ENCODE measurements at regions not wholly inside any gene's neighbourhood (a gene's known extent, or its start where the extent isn't known, plus 50 kb on each side); places are given as distances from the start of the nearest gene placed in this dataset.
"Not testable (repeated sequence)": the region's sequence is repeated elsewhere in the genome, so short reads cannot be mapped to it uniquely, and the experiment has no call there.

DNA sequence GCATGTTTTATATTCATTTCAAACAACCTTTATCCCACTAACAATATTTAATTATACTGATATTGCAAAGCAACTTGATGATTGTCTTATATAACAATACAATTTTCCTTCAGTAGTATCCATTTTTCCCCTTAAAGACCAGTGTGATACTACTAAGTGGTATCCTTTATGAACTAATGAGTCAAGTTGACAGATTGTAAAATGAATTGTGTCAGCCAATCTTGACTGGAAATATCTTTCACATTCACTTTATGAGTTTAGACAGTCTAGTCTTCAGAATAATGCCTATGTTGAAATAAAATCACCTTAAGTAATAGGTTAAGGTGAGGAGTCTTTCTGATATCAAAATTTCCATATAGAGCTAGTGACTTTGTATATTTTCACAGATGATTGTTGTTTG, 950.0 kb upstream of the CELF2 start:
- intact Hi-C loops (cut with DNase I) = no loop called here
- Histone ChIP-seq H3K4me1 (no peaks in the 10 kb centered on the region), H3K27me3 (no peaks in the 10 kb centered on the region), H3K27ac (no peak overlapping the region), H3K36me3 (no peaks in the 10 kb centered on the region), H3K4me3 (replicated peaks in 1 of 3) (no peak overlapping the region), H3K9me3 (no peaks in the 10 kb centered on the region)
- no peak for TF ChIP-seq POLR2A (IDR thresholded peaks at IDR 0.05)
- TF ChIP-seq, protein P1, sequence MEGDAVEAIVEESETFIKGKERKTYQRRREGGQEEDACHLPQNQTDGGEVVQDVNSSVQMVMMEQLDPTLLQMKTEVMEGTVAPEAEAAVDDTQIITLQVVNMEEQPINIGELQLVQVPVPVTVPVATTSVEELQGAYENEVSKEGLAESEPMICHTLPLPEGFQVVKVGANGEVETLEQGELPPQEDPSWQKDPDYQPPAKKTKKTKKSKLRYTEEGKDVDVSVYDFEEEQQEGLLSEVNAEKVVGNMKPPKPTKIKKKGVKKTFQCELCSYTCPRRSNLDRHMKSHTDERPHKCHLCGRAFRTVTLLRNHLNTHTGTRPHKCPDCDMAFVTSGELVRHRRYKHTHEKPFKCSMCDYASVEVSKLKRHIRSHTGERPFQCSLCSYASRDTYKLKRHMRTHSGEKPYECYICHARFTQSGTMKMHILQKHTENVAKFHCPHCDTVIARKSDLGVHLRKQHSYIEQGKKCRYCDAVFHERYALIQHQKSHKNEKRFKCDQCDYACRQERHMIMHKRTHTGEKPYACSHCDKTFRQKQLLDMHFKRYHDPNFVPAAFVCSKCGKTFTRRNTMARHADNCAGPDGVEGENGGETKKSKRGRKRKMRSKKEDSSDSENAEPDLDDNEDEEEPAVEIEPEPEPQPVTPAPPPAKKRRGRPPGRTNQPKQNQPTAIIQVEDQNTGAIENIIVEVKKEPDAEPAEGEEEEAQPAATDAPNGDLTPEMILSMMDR (IDR thresholded peaks at IDR 0.05) = no peak
- no peak for DNase-seq

GRCh38 chr10:10074847-10075246, 942.8 kb upstream of the CELF2 start:
- H3K9me3 ChIP-seq; intact Hi-C loops (cut with DNase I); DNase-seq; H3K27ac ChIP-seq; H3K4me1 ChIP-seq; H3K4me3 ChIP-seq (replicated peaks in 1 of 3); H3K36me3 ChIP-seq; H3K27me3 ChIP-seq: not testable (repeated sequence)
- 84 to 96% methylated on average over 9 of the region's 9 CpGs for whole genome bisulfite sequencing, 2 donors

GRCh38 chr10:10078446-10078845, 939.2 kb upstream of the CELF2 start:
- TF ChIP-seq, protein P1 (IDR thresholded peaks at IDR 0.05) = no peak
- no peak for TF ChIP-seq POLR2A (IDR thresholded peaks at IDR 0.05)
- intact Hi-C loops (cut with DNase I) = no loop called here
- no peak for DNase-seq
- no peaks in the 10 kb centered on the region for H3K36me3 ChIP-seq
- H3K4me1 ChIP-seq = no peaks in the 10 kb centered on the region
- no peak overlapping the region for H3K27ac ChIP-seq
- 62 to 72% methylated on average over 4 of the region's 4 CpGs for WGBS, 2 donors
- H3K9me3 ChIP-seq = no peaks in the 10 kb centered on the region
- no peaks in the 10 kb centered on the region for H3K27me3 ChIP-seq
- no peak overlapping the region for H3K4me3 ChIP-seq (replicated peaks in 1 of 3)

GRCh38 chr10:10092581-10092980, 925.1 kb upstream of the CELF2 start:
- DNase-seq = no peak
- WGBS, 2 donors = 39 to 50% methylated on average over 6 of the region's 6 CpGs
- intact Hi-C loops (cut with DNase I) = no loop called here
- no peak for TF ChIP-seq POLR2A (IDR thresholded peaks at IDR 0.05)
- no peaks in the 10 kb centered on the region for H3K9me3 ChIP-seq
- no peaks in the 10 kb centered on the region for H3K4me1 ChIP-seq
- H3K4me3 ChIP-seq (replicated peaks in 1 of 3) = no peak overlapping the region
- no peak overlapping the region for H3K27ac ChIP-seq
- no peaks in the 10 kb centered on the region for H3K36me3 ChIP-seq
- no peaks in the 10 kb centered on the region for H3K27me3 ChIP-seq

DNA sequence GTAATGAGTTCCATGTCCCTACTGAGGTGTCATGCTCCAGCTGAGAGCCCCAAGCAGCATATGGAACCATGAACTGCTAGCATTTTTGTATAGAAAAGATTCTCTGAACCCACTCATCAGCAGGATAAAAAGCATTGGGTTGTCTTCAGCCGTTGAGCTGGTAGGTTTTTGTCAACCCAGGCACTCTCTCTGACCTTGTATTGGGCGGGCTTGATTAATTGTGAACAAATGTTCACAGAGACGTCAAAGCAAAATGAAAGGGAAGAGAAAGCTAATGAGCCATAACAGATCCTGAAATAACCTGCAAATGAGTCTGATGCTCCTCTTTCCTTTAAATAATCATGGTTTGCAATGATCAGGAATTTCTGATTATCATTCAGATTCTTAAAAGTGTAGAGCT, 924.7 kb upstream of the CELF2 start:
- no peak for TF ChIP-seq POLR2A (IDR thresholded peaks at IDR 0.05)
- TF ChIP-seq, protein P1 (IDR thresholded peaks at IDR 0.05) = no peak
- H3K27ac ChIP-seq = no peak overlapping the region
- no peak overlapping the region for H3K4me3 ChIP-seq (replicated peaks in 1 of 3)
- WGBS, 2 donors = 68 to 77% methylated on average over 3 of the region's 3 CpGs
- no peak for DNase-seq
- no peaks in the 10 kb centered on the region for H3K36me3 ChIP-seq
- H3K9me3 ChIP-seq = no peaks in the 10 kb centered on the region
- H3K27me3 ChIP-seq = no peaks in the 10 kb centered on the region
- intact Hi-C loops (cut with DNase I) = no loop called here
- no peaks in the 10 kb centered on the region for H3K4me1 ChIP-seq

DNA sequence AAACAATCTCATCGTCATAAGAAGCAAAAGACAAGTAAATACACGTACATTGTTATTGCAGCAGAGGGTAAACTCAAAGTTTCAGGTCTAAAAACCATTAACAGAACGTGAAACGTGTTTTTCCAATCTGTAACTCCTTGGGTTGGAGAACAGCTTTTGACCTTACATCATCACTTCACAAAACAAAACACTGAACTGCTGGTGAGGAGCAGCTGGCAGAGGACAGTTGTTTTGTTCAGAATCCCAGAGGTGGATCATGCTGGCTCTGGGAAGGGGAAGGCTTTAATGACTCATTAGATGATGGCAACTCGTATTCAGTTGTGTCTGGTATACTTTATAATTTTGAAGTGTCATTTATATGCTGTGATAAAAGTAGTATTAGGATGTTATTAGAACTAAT, 923.0 kb upstream of the CELF2 start:
- Histone ChIP-seq H3K4me1 (no peaks in the 10 kb centered on the region), H3K4me3 (replicated peaks in 1 of 3) (no peak overlapping the region), H3K27me3 (no peaks in the 10 kb centered on the region), H3K36me3 (no peaks in the 10 kb centered on the region), H3K9me3 (no peaks in the 10 kb centered on the region), H3K27ac (no peak overlapping the region)
- WGBS, 2 donors = 26 to 32% methylated on average over 5 of the region's 5 CpGs
- intact Hi-C loops (cut with DNase I) = no loop called here
- no peak for DNase-seq
- TF ChIP-seq, protein P1 (IDR thresholded peaks at IDR 0.05) = no peak
- no peak for TF ChIP-seq POLR2A (IDR thresholded peaks at IDR 0.05)

All from thyroid gland (tissue), 4 donors.